ENCODE measurements at regions not wholly inside any gene's neighbourhood (a gene's known extent, or its start where the extent isn't known, plus 50 kb on each side); places are given as distances from the start of the nearest gene placed in this dataset.
"Not testable (repeated sequence)": the region's sequence is repeated elsewhere in the genome, so short reads cannot be mapped to it uniquely, and the experiment has no call there.

DNA sequence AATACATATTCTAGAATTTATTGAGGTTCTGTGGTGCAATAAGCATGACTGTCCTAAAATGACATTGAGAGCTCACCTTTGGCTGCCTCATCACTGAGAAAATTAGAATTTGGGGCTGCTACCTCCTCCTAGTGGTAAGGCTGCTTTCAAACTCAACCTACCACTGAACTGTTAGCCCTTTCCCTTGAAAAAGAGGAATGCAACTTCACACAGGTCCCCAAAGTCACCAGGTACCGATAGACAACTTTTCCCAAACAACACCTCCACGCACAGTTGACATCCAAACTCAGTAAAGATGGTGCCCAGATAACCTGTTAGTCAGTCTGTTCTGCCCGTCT, 75.9 kb upstream of the SCIN start:
- Histone ChIP-seq H3K4me3 (no peak overlapping the region), H3F3A (ENCODE audit: low read depth) (no peaks in the 10 kb centered on the region), H3K27me3 (no peaks in the 10 kb centered on the region), H3K36me3 (no peaks in the 10 kb centered on the region), H3K4me1 (no peaks in the 10 kb centered on the region), H3K4me2 (no peak overlapping the region), H3K9ac (no peak overlapping the region), H4K20me1 (ENCODE audit: low read depth) (no peaks in the 10 kb centered on the region), H3K79me2 (ENCODE audit: low read depth) (no peaks in the 10 kb centered on the region), H3K9me3 (ENCODE audit: low read depth) (no peaks in the 10 kb centered on the region), H3K27ac (no peak overlapping the region), H2AFZ (replicated peaks) (no peak overlapping the region)
- Mint-ChIP-seq H3K27me3 (ENCODE audit: insufficient read depth, low read depth) (no peaks in the 10 kb centered on the region), H3K27ac (no peak overlapping the region), H3K4me3 (no peak overlapping the region), H3K4me1 (peaks cover 4% of the 10 kb centered on the region), H3K36me3 (no peaks in the 10 kb centered on the region), H3K9me3 (peaks cover 3% of the 10 kb centered on the region)
- peak; percentile 4 for DNase-seq (ENCODE audit: low spot score)
- TF ChIP-seq, protein P1, sequence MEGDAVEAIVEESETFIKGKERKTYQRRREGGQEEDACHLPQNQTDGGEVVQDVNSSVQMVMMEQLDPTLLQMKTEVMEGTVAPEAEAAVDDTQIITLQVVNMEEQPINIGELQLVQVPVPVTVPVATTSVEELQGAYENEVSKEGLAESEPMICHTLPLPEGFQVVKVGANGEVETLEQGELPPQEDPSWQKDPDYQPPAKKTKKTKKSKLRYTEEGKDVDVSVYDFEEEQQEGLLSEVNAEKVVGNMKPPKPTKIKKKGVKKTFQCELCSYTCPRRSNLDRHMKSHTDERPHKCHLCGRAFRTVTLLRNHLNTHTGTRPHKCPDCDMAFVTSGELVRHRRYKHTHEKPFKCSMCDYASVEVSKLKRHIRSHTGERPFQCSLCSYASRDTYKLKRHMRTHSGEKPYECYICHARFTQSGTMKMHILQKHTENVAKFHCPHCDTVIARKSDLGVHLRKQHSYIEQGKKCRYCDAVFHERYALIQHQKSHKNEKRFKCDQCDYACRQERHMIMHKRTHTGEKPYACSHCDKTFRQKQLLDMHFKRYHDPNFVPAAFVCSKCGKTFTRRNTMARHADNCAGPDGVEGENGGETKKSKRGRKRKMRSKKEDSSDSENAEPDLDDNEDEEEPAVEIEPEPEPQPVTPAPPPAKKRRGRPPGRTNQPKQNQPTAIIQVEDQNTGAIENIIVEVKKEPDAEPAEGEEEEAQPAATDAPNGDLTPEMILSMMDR (IDR thresholded peaks at IDR 0.05), result peak; percentile 35
- TF ChIP-seq EZH2 (IDR thresholded peaks at IDR 0.05), result no peak

DNA sequence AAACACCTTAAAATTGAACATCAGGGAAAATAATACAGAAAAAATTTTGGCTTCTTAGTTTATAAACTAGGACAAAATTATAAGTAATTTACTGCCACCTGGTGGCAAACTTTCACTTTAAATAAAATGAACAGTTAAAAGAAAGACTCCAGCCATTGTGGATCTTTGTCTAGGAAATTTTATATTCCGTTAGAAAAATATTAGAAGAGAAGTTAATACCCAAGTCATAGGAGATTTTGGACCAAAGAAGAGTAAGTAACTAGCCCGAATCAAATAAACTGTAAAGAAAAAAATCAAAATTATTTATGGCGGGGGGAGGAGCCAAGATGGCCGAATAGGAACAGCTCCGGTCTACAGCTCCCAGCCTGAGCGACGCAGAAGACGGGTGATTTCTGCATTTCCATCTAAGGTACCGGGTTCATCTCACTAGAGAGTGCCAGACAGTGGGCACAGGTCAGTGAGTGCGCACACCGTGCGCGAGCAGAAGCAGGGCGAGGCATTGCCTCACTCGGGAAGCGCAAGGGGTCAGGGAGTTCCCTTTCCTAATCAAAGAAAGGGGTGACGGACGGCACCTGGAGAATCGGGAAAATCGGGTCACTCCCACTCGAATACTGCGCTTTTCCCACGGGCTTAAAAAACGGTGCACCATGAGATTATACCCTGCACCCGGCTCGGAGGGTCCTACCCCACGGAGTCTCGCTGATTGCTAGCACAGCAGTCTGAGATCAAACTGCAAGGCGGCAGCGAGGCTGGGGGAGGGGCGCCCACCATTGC, 73.4 kb upstream of the SCIN start:
- H3K4me1 Mint-ChIP-seq; H3K36me3 ChIP-seq; H2AFZ ChIP-seq (replicated peaks); H3K9ac ChIP-seq; H4K20me1 ChIP-seq (ENCODE audit: low read depth); H3K4me3 Mint-ChIP-seq; H3K4me1 ChIP-seq; H3K79me2 ChIP-seq (ENCODE audit: low read depth); H3K27ac ChIP-seq; H3K27me3 ChIP-seq; H3K27me3 Mint-ChIP-seq (ENCODE audit: insufficient read depth, low read depth); H3K9me3 Mint-ChIP-seq; H3F3A ChIP-seq (ENCODE audit: low read depth); H3K9me3 ChIP-seq (ENCODE audit: low read depth); H3K4me2 ChIP-seq; H3K36me3 Mint-ChIP-seq: not testable (repeated sequence)
- peak overlapping the region; percentile 7 for H3K4me3 ChIP-seq
- peak overlapping the region; percentile 10 for H3K27ac Mint-ChIP-seq
- peak; percentile 52 for DNase-seq (ENCODE audit: low spot score)
- TF ChIP-seq, protein P1 (IDR thresholded peaks at IDR 0.05), result peak; percentile 61

DNA sequence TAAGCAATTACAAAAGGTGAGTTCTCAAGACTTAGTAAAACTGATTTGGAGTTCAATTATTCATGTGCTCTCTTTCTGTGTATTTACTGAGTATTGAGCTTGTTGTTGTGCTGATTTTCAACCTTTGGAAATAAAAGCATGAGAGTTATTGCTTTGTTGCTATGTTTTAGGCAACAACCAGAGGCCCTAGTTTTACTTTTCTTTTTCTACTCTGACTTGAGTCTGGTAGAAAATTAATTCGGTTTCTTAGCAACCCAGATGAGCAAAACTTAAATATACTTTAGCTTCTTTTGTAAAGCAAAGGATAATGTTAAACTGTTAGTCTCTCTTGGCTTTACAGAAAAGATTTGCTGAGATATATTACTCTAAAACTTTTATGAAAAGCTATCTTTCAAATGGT, 66.4 kb upstream of the SCIN start:
- no peaks in the 10 kb centered on the region for H3K79me2 ChIP-seq (ENCODE audit: low read depth)
- no peak overlapping the region for H3K9ac ChIP-seq
- no peaks in the 10 kb centered on the region for H4K20me1 ChIP-seq (ENCODE audit: low read depth)
- H3K4me1 Mint-ChIP-seq, result peaks cover 9% of the 10 kb centered on the region
- no peaks in the 10 kb centered on the region for H3K36me3 Mint-ChIP-seq
- no peaks in the 10 kb centered on the region for H3F3A ChIP-seq (ENCODE audit: low read depth)
- H3K9me3 Mint-ChIP-seq, result no peaks in the 10 kb centered on the region
- no peaks in the 10 kb centered on the region for H3K27me3 Mint-ChIP-seq (ENCODE audit: insufficient read depth, low read depth)
- H3K4me2 ChIP-seq, result no peak overlapping the region
- H2AFZ ChIP-seq (replicated peaks), result peak overlapping the region; percentile 69
- no peak overlapping the region for H3K4me3 ChIP-seq
- DNase-seq (ENCODE audit: low spot score), result no peak
- no peaks in the 10 kb centered on the region for H3K9me3 ChIP-seq (ENCODE audit: low read depth)
- H3K4me3 Mint-ChIP-seq, result no peak overlapping the region
- TF ChIP-seq EZH2phosphoT487 (IDR thresholded peaks at IDR 0.05) (no peak), EZH2 (IDR thresholded peaks at IDR 0.05) (no peak)
- TF ChIP-seq, protein P1 (IDR thresholded peaks at IDR 0.05), result no peak
- no peak overlapping the region for H3K27ac ChIP-seq
- H3K4me1 ChIP-seq, result no peaks in the 10 kb centered on the region
- H3K27ac Mint-ChIP-seq, result no peak overlapping the region
- no peaks in the 10 kb centered on the region for H3K36me3 ChIP-seq
- H3K27me3 ChIP-seq, result no peaks in the 10 kb centered on the region
